Mesothelial cell of epicardium (in vitro differentiated cells): ENCODE measurements at regions not wholly inside any gene's neighbourhood (a gene's known extent, or its start where the extent isn't known, plus 50 kb on each side); places are given as distances from the start of the nearest gene placed in this dataset.

Source experiments
- DNase-seq, 2 experiments: peaks; one replicate each; pipeline ENCODE4 v3.0.0; 2021; ENCODE audit warnings: low spot score in 2 of 2; ENCODE audit not compliant: unreplicated experiment in 2 of 2
- H3K27ac Mint-ChIP-seq: 2 replicates; pipeline ENCODE4 v1.8.0; 2021; ENCODE audit warnings: mixed read lengths
- H3K27me3 Mint-ChIP-seq: 2 replicates; pipeline ENCODE4 v1.8.0; 2021; ENCODE audit warnings: low read depth, mixed read lengths
- H3K36me3 Mint-ChIP-seq: 2 replicates; pipeline ENCODE4 v1.8.0; 2021; ENCODE audit warnings: mixed read lengths
- H3K4me1 Mint-ChIP-seq: 2 replicates; pipeline ENCODE4 v1.8.0; 2021; ENCODE audit warnings: mixed read lengths
- H3K4me3 Mint-ChIP-seq: 2 replicates; pipeline ENCODE4 v1.8.0; 2021; ENCODE audit warnings: mild to moderate bottlenecking, moderate library complexity, mixed read lengths
- H3K9me3 Mint-ChIP-seq: 2 replicates; pipeline ENCODE4 v1.8.0; 2021; ENCODE audit warnings: mixed read lengths
- TF ChIP-seq, protein P1 (sequence below): fragments of 200-600 bp; sonication (generic); IDR thresholded peaks from one replicate; pipeline ENCODE4 v1.5.0; 2021; ENCODE audit warnings: antibody characterized with exemption; ENCODE audit not compliant: unreplicated experiment

DNA sequence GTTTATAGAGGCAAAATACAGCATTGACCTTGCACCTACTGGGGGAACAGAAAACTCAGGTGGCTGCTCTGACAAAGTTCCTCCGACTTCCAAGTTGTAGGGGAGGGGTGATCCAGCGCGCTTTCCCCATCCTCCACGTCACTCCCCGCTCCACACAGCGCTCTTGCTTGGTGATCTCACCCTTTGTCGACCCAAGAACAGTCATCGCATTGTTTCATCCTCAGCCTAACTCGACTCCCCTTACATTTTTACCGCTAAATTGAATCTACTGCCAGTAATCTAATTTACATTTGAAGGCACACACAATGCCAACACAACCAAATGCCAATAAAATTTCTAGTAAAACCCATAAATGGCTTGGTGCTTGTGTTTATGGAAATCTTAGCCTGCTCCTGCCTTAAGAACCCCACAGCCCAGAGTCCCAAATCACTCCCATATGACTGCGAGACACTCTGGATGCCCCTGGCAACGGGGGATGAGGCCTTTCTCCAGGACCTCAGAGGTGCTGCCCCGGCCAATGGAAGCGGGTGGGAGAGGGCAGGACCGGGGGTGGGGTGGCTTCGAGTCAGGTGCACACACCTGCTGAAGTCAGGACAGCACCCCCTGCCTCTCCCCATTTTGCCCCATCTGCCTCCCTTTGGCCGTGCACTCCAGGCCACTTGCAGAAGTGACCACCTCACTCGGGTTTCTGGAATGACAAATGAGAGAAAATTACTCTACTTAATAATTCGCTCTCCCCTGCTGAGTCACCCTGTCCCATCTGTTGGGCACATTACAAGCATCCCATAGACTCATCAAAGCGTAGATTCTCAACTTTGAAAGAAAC lies 98.2 kb upstream of the GSC start:
- Mint-ChIP-seq H3K4me1 (no peaks in the 10 kb centered on the region), H3K9me3 (no peaks in the 10 kb centered on the region), H3K27ac (no peak overlapping the region), H3K4me3 (no peak overlapping the region), H3K36me3 (no peaks in the 10 kb centered on the region), H3K27me3 (peaks cover 42% of the 10 kb centered on the region)
- no peak for DNase-seq
- TF ChIP-seq, protein P1, sequence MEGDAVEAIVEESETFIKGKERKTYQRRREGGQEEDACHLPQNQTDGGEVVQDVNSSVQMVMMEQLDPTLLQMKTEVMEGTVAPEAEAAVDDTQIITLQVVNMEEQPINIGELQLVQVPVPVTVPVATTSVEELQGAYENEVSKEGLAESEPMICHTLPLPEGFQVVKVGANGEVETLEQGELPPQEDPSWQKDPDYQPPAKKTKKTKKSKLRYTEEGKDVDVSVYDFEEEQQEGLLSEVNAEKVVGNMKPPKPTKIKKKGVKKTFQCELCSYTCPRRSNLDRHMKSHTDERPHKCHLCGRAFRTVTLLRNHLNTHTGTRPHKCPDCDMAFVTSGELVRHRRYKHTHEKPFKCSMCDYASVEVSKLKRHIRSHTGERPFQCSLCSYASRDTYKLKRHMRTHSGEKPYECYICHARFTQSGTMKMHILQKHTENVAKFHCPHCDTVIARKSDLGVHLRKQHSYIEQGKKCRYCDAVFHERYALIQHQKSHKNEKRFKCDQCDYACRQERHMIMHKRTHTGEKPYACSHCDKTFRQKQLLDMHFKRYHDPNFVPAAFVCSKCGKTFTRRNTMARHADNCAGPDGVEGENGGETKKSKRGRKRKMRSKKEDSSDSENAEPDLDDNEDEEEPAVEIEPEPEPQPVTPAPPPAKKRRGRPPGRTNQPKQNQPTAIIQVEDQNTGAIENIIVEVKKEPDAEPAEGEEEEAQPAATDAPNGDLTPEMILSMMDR: no peak

DNA sequence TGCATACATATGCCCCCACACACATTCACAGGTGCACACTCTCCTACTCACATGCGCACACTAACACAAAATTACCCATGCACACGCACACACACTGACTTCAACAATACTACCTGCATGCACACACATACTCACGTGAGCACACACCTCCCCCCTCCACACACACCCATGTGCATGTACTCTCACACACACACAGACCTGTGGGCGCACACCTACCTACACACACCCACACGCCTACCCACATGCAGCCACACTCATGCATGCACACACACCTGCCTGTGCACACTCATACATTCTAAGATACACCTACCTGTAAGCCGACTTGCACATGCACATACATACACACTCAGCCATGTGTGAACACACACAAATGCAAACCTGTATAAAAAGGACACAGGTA lies 97.3 kb upstream of the GSC start:
- H3K27me3 Mint-ChIP-seq: peaks cover 42% of the 10 kb centered on the region
- TF ChIP-seq, protein P1: no peak

DNA sequence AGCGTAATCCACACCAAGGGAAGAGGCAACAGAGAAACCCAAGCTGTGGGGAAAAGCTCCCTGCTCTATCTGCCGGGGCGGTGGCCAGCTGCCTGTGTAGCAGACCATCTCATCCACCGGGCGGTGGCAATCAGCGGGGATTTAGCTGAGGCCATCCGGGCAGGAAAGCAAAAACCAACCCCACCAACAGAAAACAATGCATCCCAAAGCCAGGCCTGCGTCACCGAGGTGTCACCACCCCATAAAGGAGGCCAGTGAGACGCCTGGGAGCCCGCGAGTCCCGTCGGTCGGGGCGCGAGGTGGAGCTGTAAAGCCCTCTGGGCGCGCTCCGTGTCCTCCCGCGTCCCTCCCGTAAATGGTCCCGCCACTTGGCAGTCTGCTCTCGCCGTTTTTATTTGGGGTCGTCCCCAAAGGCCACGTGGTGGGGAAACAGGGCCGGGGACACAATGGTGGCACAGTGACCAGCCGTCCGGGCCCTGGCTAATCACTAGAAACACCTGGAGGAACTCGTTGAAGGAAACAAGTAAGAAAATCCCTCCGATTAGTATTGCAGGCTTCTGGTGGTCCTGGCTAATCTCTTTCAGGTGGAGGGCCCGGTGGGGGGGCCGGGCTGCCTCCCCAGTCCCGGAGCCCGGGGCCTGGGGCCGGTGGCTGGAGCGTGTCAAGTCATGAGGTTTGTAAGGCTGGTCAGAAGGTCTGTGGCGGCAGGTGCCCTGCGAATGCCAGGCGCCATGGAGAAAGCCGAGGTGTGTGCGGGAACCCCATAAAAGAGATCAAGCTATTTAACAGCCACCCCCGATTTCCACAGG lies 94.7 kb upstream of the GSC start:
- DNase-seq: no peak
- Mint-ChIP-seq H3K4me3 (no peak overlapping the region), H3K4me1 (no peaks in the 10 kb centered on the region), H3K9me3 (no peaks in the 10 kb centered on the region), H3K36me3 (no peaks in the 10 kb centered on the region), H3K27me3 (peaks cover 49% of the 10 kb centered on the region), H3K27ac (no peak overlapping the region)
- TF ChIP-seq, protein P1: no peak

More for the DNA sequence above, 97.3 kb upstream of the GSC start:
- no peak overlapping the region for H3K27ac Mint-ChIP-seq
- H3K4me1 Mint-ChIP-seq: no peaks in the 10 kb centered on the region
- DNase-seq: no peak
- no peaks in the 10 kb centered on the region for H3K9me3 Mint-ChIP-seq
- no peaks in the 10 kb centered on the region for H3K36me3 Mint-ChIP-seq
- no peak overlapping the region for H3K4me3 Mint-ChIP-seq

DNA sequence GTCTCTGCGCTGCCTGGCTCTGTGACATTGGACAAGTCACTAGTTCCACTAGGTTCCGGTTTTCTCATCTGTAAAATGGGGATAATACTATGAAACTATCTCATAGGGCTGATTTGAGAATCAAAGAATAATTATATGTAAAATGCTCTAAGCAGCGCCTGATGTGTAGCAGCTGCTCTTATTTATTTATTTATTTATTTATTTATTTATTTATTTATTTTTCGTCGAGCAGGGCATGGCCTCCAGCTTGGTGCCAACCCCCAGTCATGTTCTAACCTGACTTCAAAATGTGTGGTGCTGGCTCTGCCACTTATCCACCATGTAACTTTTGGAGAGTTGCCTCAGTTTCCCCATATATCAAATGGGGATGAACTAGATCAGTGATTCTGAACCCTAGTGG lies 93.5 kb upstream of the GSC start:
- TF ChIP-seq, protein P1: no peak
- no peaks in the 10 kb centered on the region for H3K36me3 Mint-ChIP-seq
- H3K4me1 Mint-ChIP-seq: no peaks in the 10 kb centered on the region
- H3K27ac Mint-ChIP-seq: no peak overlapping the region
- H3K9me3 Mint-ChIP-seq: no peaks in the 10 kb centered on the region
- no peak overlapping the region for H3K4me3 Mint-ChIP-seq
- peaks cover 54% of the 10 kb centered on the region for H3K27me3 Mint-ChIP-seq
- no peak for DNase-seq

DNA sequence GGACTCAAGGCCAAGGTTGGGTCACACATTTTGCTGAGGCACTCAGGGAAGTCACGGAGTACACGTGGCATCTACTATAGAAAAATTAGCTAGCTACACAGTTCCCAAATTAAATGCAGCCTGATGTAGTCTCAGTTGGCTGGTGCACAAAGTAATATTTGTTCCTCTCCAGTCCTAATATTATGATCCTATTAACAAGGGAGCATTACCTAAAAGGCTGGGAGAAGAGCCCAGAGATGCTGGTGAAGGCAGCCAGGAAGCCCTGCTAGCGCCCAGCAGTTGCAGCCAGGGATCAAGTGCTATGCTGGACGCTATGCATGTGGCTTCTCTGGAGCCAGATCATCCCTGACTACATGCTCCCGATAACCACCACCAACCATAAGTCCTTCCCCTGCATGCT lies 88.0 kb upstream of the GSC start:
- no peak overlapping the region for H3K27ac Mint-ChIP-seq
- H3K4me1 Mint-ChIP-seq: no peaks in the 10 kb centered on the region
- TF ChIP-seq, protein P1: no peak
- H3K36me3 Mint-ChIP-seq: no peaks in the 10 kb centered on the region
- H3K27me3 Mint-ChIP-seq: peaks cover 46% of the 10 kb centered on the region
- H3K9me3 Mint-ChIP-seq: peaks cover 4% of the 10 kb centered on the region
- no peak overlapping the region for H3K4me3 Mint-ChIP-seq
- no peak for DNase-seq
